GM19455 (cell line): ENCODE measurements at regions not wholly inside any gene's neighbourhood (a gene's known extent, or its start where the extent isn't known, plus 50 kb on each side); places are given as distances from the start of the nearest gene placed in this dataset.

Source experiments
- ATAC-seq: cut with Tn5 transposase; IDR thresholded peaks from one replicate; pipeline ENCODE4 v1.9.1; 2021; ENCODE audit not compliant: unreplicated experiment

GRCh38 chr12:65764325-65764724 lies 60.0 kb upstream of the HMGA2 start:
- no peak for ATAC-seq

DNA sequence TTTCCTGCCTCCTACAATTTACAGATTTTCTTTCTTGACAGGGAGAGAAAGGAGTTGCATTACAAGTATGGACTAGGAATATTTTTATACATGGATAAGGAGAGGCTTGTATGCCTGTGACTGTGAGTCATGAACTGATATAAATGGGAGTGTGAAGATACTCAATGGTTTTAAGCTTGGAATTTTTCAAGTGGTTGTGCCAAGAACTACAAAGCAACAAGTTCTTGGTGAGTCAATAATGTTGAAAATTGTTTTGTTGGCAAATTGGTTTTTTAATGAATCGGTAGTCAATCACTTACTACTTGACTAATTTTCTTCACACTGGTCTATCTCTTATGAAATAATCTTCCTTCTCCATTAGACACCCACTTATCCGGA lies 58.9 kb upstream of the HMGA2 start:
- no peak for ATAC-seq

- ATAC-seq = no peak
These were observed 54.4 kb upstream of the HMGA2 start for GRCh38 chr12:65769880-65770279.
